C4-2B (cell line): ENCODE measurements at regions not wholly inside any gene's neighbourhood (a gene's known extent, or its start where the extent isn't known, plus 50 kb on each side); places are given as distances from the start of the nearest gene placed in this dataset.

Source experiments
- CTCF ChIP-seq: fragments of 450-650 bp; conservative IDR thresholded peaks from 2 replicates; pipeline ENCODE4 v1.5.1; 2017; ENCODE audit warnings: mild to moderate bottlenecking
- ZFX ChIP-seq: fragments of 450-650 bp; IDR thresholded peaks from 2 replicates; pipeline ENCODE4 v1.6.1; 2017

GRCh38 chr2:8549273-8549922 is 132.5 kb upstream of the ID2 start:
- TF ChIP-seq CTCF (no peak), ZFX (no peak)
